NCI-H526 (cell line): ENCODE measurements at regions not wholly inside any gene's neighbourhood (a gene's known extent, or its start where the extent isn't known, plus 50 kb on each side); places are given as distances from the start of the nearest gene placed in this dataset.
A peak's percentile ranks its signal among the peaks of the same experiment; 100 is the strongest.
"Not testable (repeated sequence)": the region's sequence is repeated elsewhere in the genome, so short reads cannot be mapped to it uniquely, and the experiment has no call there.

Experiments used
- DNase-seq, 2 experiments: peaks; one replicate each; lab custom pipeline; 2025; lab: John Stamatoyannopoulos, UW

DNA sequence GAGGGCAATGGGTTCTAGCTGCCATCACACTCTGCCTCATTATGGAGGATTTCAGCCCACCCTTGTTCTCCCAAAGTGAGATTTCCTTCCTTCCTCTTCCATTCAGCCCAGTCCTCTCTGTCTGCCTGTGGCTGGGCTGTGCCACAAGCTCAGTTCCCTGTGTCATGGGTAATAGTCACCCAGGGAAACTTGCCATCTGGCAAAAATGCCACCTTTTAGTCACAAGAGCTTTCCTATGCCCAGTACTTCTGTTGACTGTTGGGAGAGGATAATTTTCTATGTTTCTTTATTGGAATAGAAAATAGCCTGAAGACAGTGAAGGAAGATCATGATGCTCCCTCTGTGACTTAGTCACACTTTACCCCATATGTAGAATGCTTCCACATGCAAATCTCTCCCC, 71.4 kb downstream of the TLR4 start:
- no peak for DNase-seq

DNA sequence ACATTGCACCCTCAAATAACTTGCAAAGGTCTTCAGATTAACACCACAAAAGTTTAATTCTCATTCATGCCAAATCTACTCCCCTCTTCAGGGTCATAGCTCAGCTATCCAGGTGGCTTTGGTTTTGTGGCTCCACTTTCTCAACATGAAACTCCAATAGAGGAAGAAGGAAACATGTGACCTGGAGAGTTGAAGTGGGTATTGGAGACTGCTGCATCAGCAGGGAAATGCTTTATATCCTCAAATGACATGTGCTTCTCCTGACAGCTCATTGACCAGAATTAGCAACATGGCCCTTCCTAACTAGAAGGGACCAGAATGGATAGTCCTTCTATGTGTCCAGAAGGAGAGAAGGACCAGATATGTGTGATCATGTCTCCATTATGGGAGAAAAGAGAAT, 73.6 kb downstream of the TLR4 start:
- no peak for DNase-seq

DNA sequence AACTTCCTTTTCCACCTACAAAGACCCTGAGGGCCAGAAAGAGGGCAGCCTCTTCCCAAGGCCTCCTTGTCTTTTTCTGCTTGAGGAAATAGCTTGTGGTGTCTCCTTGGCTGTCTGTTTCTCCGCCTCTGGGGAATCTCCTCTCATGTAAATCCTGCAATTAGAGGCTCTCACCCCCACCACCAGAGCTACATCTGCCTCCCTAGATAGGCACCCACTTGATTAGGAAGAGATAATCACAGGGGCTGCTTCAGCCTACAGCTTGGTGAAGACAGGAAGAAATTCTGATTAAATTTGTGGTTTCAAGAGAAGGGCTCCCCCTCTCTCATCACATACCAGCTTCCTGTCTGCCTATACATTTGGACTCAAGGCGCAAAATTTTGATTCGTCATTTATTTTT, 75.6 kb downstream of the TLR4 start:
- DNase-seq: no peak

DNA sequence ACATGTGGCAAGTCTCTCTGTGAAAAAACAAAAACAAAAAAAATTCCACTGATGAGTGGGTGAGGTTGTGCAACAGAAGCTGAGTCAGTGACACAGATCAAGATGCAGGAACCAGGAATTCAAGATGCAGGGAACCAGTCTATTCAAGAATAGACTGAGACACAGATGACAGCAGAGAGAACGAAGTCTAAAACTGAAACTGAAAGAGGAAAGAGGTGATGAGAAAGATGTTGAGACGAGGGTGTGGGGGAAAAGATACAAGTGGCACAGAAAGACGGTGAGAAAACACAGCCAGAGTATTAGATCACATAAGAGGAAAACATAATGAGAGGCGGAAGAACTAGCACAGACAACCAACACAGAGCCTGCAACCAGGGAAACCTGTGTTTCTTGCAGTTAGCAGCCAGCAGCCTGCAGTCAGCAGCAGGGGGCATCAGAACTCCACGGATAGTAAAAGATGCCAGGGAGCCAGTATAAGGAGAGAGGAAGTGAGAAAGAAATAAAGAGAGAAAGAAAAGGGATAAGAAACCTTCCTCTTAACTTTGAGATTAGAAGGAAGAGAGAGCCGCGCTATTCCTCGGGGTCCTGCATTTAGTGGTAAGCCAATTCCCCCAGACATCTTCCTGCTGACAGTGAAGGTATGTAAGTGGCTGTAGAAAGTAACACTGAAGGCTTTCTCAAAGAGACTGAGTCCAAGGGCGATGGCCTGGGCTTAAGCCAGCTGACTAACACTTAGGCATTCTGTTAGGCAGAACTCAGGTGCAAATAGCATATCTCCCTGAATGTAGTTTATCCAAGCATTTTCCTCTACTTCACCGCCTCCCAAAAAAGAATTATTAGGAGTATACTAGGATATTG, 79.0 kb downstream of the TLR4 start:
- peak in 1 of 2 experiments; percentile 37 for DNase-seq

- no peak for DNase-seq
Observed at GRCh38 chr9:117783828-117784227, 79.6 kb downstream of the TLR4 start.

GRCh38 chr9:117784996-117785395, 80.8 kb downstream of the TLR4 start:
- no peak for DNase-seq

DNA sequence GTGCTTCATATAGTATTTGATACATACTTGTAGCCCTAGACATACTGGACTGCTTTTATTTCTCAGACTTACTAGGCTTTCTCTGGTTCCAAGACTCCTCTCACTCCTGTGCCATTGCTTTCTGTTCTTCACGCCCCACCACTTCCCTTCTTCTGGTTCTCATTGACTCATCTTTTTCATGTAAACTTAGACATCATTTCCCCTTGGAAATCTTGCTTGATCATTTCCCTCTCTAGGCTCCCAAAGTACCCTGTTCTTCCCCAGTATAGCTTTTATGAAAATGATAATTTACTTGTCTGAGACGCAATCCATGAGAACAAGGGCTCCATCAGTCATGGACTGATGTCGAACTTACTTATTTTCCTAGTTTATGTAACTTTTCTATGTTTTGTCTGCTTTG, 83.5 kb downstream of the TLR4 start:
- no peak for DNase-seq

DNA sequence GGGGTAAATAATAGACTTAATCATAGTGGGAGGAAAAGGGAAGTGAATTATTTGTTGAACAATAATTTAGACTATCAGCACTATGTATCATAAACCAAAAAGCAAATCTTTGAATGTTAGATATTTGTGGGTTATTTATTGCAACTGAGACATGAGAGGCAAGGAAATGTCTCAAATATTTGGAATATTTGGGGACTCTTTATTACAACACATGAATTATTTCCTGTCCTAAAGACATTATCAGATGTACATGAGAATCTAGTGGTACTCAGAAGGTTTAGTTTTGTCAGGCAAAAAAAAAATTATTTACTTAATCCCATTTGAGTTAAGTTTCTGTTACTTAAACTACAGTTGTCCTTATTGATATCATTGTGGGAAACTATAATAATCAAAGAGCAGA, 91.1 kb downstream of the TLR4 start:
- no peak for DNase-seq

- DNase-seq: no peak
Observed at GRCh38 chr9:117796681-117797080, 92.5 kb downstream of the TLR4 start.

GRCh38 chr9:117800389-117800788, 96.2 kb downstream of the TLR4 start:
- no peak for DNase-seq

DNA sequence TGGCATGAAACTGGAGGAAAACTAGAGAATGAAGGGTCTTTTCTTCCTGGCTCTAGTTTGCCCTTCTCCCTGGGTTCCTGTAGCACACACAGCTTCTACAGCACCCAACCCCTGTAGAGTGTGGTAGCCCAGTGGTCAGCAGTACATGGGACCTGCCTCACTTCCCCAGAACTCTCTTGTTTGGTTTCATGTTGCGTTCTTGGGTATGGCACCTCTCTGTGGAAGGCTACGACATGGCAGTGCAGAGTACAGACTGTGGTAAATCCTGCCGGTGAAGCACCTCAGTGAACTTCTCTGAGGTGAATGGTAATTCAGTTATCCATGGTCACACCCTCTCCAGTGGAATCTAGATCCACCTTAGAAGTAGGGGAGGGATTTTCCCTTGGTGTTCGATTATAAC, 105.5 kb downstream of the TLR4 start:
- DNase-seq: no peak

GRCh38 chr9:117815315-117815714, 111.1 kb downstream of the TLR4 start:
- no peak for DNase-seq

DNA sequence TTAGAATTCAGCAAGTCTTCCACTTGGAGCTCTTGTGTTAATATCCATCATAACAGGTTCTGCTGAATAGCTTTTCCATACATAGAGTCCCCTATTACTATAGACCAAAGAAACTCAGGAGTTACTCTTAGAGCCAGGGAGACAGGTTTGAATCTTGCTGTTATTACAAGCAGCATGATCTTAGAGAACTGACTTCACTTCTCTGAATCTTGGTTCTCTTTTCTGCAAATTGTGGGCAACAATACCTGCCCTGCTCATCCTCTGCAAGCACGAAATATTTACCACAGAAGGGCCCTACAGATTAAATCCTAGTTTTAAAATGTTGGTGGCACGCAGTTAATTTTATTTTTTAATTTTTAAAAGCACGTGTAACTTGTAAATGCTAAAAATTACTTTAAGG, 111.7 kb downstream of the TLR4 start:
- DNase-seq: no peak

- no peak for DNase-seq
Observed at GRCh38 chr9:117821954-117822353, 117.8 kb downstream of the TLR4 start.

GRCh38 chr9:117823576-117823975, 119.4 kb downstream of the TLR4 start:
- DNase-seq: no peak

GRCh38 chr9:117825609-117826347, 121.6 kb downstream of the TLR4 start:
- DNase-seq: no peak

GRCh38 chr9:117826837-117827236, 122.6 kb downstream of the TLR4 start:
- no peak for DNase-seq

- no peak for DNase-seq
Observed at GRCh38 chr9:117827456-117827855, 123.3 kb downstream of the TLR4 start.

- DNase-seq: no peak
Observed at GRCh38 chr9:117828466-117828865, 124.3 kb downstream of the TLR4 start.

GRCh38 chr9:117835798-117836197, 131.6 kb downstream of the TLR4 start:
- no peak for DNase-seq

DNA sequence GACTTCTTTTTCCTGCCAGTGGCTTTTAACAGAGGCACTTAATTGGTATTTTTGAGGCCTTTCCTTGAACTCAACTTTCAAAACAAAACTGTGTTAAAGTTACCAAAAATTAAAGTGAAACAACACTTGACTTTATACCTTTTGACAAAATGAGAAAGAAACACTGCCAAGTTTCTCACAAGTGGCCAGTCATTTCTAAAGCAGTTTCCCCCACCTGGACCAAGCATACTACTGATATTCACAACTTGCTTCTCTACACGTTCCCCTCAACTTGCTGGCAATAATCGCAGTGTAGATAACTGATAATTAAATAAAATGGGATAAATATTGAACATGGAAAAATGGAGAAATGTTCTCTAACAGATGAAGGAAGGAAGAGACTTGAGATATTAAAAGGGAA, 135.7 kb downstream of the TLR4 start:
- no peak for DNase-seq

- not testable (repeated sequence) for DNase-seq
Observed at GRCh38 chr9:117851836-117852461, 147.7 kb downstream of the TLR4 start.

DNA sequence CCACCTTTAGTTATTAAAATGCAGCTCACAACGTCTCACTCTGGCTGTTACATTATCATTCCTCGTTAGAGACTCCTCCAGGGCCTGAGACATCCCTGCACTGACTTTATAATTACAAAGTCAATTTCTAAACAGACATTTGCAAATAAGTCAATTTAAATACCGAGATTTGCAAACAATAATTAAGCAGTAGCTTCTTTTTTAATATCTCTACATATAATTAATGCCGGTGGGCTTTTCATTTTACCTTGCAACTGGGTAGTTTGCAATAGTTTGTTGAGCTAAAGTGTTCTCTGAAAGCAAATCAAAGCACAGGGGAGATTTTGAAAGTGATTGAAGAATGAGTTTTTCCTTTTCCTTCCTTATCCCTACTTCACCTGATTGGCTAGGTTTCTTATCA, 154.4 kb downstream of the TLR4 start:
- DNase-seq: no peak
